ENCODE measurements at regions not wholly inside any gene's neighbourhood (a gene's known extent, or its start where the extent isn't known, plus 50 kb on each side); places are given as distances from the start of the nearest gene placed in this dataset.
"Not testable (repeated sequence)": the region's sequence is repeated elsewhere in the genome, so short reads cannot be mapped to it uniquely, and the experiment has no call there.

- no peak for DNase-seq
These were observed 227.6 kb upstream of the WSB1 start for GRCh38 chr17:27066315-27066714.

GRCh38 chr17:27069842-27070508 lies 223.9 kb upstream of the WSB1 start:
- no peak for DNase-seq

- no peak for DNase-seq
These were observed 223.1 kb upstream of the WSB1 start for GRCh38 chr17:27070836-27071235.

- DNase-seq = no peak
These were observed 221.0 kb upstream of the WSB1 start for GRCh38 chr17:27072885-27073284.

- no peak for DNase-seq
These were observed 217.1 kb upstream of the WSB1 start for GRCh38 chr17:27076814-27077213.

- no peak for DNase-seq
These were observed 215.6 kb upstream of the WSB1 start for GRCh38 chr17:27078296-27078695.

GRCh38 chr17:27079660-27080059 lies 214.3 kb upstream of the WSB1 start:
- no peak for DNase-seq

- DNase-seq = no peak
These were observed 212.8 kb upstream of the WSB1 start for GRCh38 chr17:27081002-27081638.

GRCh38 chr17:27082023-27082774 lies 211.7 kb upstream of the WSB1 start:
- no peak for DNase-seq

GRCh38 chr17:27082775-27083154 lies 211.1 kb upstream of the WSB1 start:
- DNase-seq = no peak

- no peak for DNase-seq
These were observed 210.3 kb upstream of the WSB1 start for GRCh38 chr17:27083408-27084185.

- DNase-seq = no peak
These were observed 208.4 kb upstream of the WSB1 start for GRCh38 chr17:27085517-27085916.

GRCh38 chr17:27086526-27086925 lies 207.4 kb upstream of the WSB1 start:
- no peak for DNase-seq

GRCh38 chr17:27087935-27088766 lies 205.8 kb upstream of the WSB1 start:
- no peak for DNase-seq

- no peak for DNase-seq
These were observed 205.2 kb upstream of the WSB1 start for GRCh38 chr17:27088767-27089078.

GRCh38 chr17:27089079-27089928 lies 204.6 kb upstream of the WSB1 start:
- not testable (repeated sequence) for DNase-seq

- DNase-seq = no peak
These were observed 204.0 kb upstream of the WSB1 start for GRCh38 chr17:27089929-27090247.

GRCh38 chr17:27090450-27091042 lies 203.4 kb upstream of the WSB1 start:
- not testable (repeated sequence) for DNase-seq

- DNase-seq = no peak
These were observed 202.8 kb upstream of the WSB1 start for GRCh38 chr17:27091043-27091497.

GRCh38 chr17:27094179-27094578 lies 199.7 kb upstream of the WSB1 start:
- not testable (repeated sequence) for DNase-seq

GRCh38 chr17:27095821-27096220 lies 198.1 kb upstream of the WSB1 start:
- not testable (repeated sequence) for DNase-seq

Data from stimulated activated CD4-positive, alpha-beta T cell treated with anti-CD3 and anti-CD28 coated beads, Interleukin-4, amount 100 ng/mL, for 1 hour (primary cell).